Endodermal cell (in vitro differentiated cells): ENCODE measurements at regions not wholly inside any gene's neighbourhood (a gene's known extent, or its start where the extent isn't known, plus 50 kb on each side); places are given as distances from the start of the nearest gene placed in this dataset.

Experiments used
- DNase-seq: peaks from one replicate; pipeline ENCODE4 v3.0.0-alpha.2; 2017
- H3K27ac ChIP-seq: 2 replicates; pipeline ENCODE4 v1.5.1; 2013; ENCODE audit warnings: mild to moderate bottlenecking, low read depth, low read length, moderate library complexity
- H3K27me3 ChIP-seq: 2 replicates; pipeline ENCODE4 v1.6.1; 2013; ENCODE audit warnings: mild to moderate bottlenecking, low read length, moderate library complexity; ENCODE audit not compliant: insufficient read depth, control insufficient read depth, poor library complexity, severe bottlenecking
- H3K36me3 ChIP-seq: 2 replicates; pipeline ENCODE4 v1.7.0; 2013; ENCODE audit warnings: mild to moderate bottlenecking, low read length, moderate library complexity; ENCODE audit not compliant: control insufficient read depth, insufficient read depth
- H3K4me1 ChIP-seq: one replicate; pipeline ENCODE4 v1.7.0; 2013; ENCODE audit warnings: low read length; ENCODE audit not compliant: control insufficient read depth, insufficient read depth
- H3K4me3 ChIP-seq: 2 replicates; pipeline ENCODE4 v1.5.1; 2013; ENCODE audit warnings: mild to moderate bottlenecking, low read length, moderate library complexity
- H3K9ac ChIP-seq: 2 replicates; pipeline ENCODE4 v1.6.1; 2013; ENCODE audit warnings: mild to moderate bottlenecking, low read length, moderate library complexity; ENCODE audit not compliant: poor library complexity, severe bottlenecking; ENCODE audit errors: extremely low read depth
- H3K9me3 ChIP-seq: 2 replicates; pipeline ENCODE4 v1.6.1; 2013; ENCODE audit warnings: mild to moderate bottlenecking, low read length, moderate library complexity; ENCODE audit not compliant: control insufficient read depth
- H3K27ac Mint-ChIP-seq: 2 replicates; pipeline ENCODE4 v1.8.0; 2020; ENCODE audit warnings: mixed read lengths
- H3K27me3 Mint-ChIP-seq: 2 replicates; pipeline ENCODE4 v1.8.0; 2021; ENCODE audit warnings: mild to moderate bottlenecking, mixed read lengths; ENCODE audit not compliant: insufficient read depth
- H3K36me3 Mint-ChIP-seq: 2 replicates; pipeline ENCODE4 v1.8.0; 2020; ENCODE audit warnings: low read depth, mixed read lengths
- H3K4me1 Mint-ChIP-seq: 2 replicates; pipeline ENCODE4 v1.8.0; 2020; ENCODE audit warnings: mixed read lengths
- H3K4me3 Mint-ChIP-seq: 2 replicates; pipeline ENCODE4 v1.8.0; 2020; ENCODE audit warnings: mild to moderate bottlenecking, moderate library complexity, mixed read lengths
- H3K9me3 Mint-ChIP-seq: 2 replicates; pipeline ENCODE4 v1.8.0; 2020; ENCODE audit warnings: mild to moderate bottlenecking, mixed read lengths
- CTCF ChIP-seq: fragments of 200-600 bp; sonication (generic); conservative IDR thresholded peaks from 2 replicates; pipeline ENCODE4 v1.5.0; 2021; ENCODE audit warnings: antibody characterized with exemption, mild to moderate bottlenecking
- whole genome bisulfite sequencing, 2 experiments: methylation state at CpG; one replicate each; pipeline versions ENCODE4 v1.1.5 to v1.1.7; 2013; ENCODE audit warnings: missing lambda C conversion rate in 2 of 2, mixed read lengths in 1 of 2; ENCODE audit not compliant: insufficient coverage in 1 of 2, insufficient read length in 1 of 2; 5-methylcytosine and 5-hydroxymethylcytosine counted together

GRCh38 chr13:109533350-109533749 lies 253.0 kb downstream of the IRS2 start:
- WGBS, 2 experiments = 89 to 93% methylated on average over 8 to 11 of the region's 11 CpGs
- DNase-seq = no peak
- Histone ChIP-seq H3K27ac (no peak overlapping the region), H3K27me3 (no peaks in the 10 kb centered on the region), H3K4me1 (no peaks in the 10 kb centered on the region), H3K9ac (no peak overlapping the region), H3K9me3 (no peaks in the 10 kb centered on the region), H3K36me3 (no peaks in the 10 kb centered on the region), H3K4me3 (no peak overlapping the region)
- Mint-ChIP-seq H3K4me3 (no peak overlapping the region), H3K27ac (no peak overlapping the region), H3K27me3 (no peaks in the 10 kb centered on the region), H3K9me3 (no peaks in the 10 kb centered on the region), H3K4me1 (no peaks in the 10 kb centered on the region), H3K36me3 (no peaks in the 10 kb centered on the region)
- no peak for TF ChIP-seq CTCF

GRCh38 chr13:109529964-109530363 lies 256.4 kb downstream of the IRS2 start:
- no peak for TF ChIP-seq CTCF
- Histone ChIP-seq H3K27me3 (no peaks in the 10 kb centered on the region), H3K9ac (no peak overlapping the region), H3K4me3 (no peak overlapping the region), H3K36me3 (no peaks in the 10 kb centered on the region), H3K9me3 (no peaks in the 10 kb centered on the region), H3K4me1 (no peaks in the 10 kb centered on the region), H3K27ac (no peak overlapping the region)
- 93 to 97% methylated on average over 3 to 5 of the region's 5 CpGs for WGBS, 2 experiments
- Mint-ChIP-seq H3K27me3 (no peaks in the 10 kb centered on the region), H3K4me1 (no peaks in the 10 kb centered on the region), H3K36me3 (no peaks in the 10 kb centered on the region), H3K27ac (no peak overlapping the region), H3K9me3 (no peaks in the 10 kb centered on the region), H3K4me3 (no peak overlapping the region)
- DNase-seq = no peak

- Histone ChIP-seq H3K27me3 (no peaks in the 10 kb centered on the region), H3K36me3 (no peaks in the 10 kb centered on the region), H3K4me3 (no peak overlapping the region), H3K4me1 (no peaks in the 10 kb centered on the region), H3K27ac (no peak overlapping the region), H3K9ac (no peak overlapping the region), H3K9me3 (no peaks in the 10 kb centered on the region)
- Mint-ChIP-seq H3K4me1 (no peaks in the 10 kb centered on the region), H3K27me3 (no peaks in the 10 kb centered on the region), H3K4me3 (no peak overlapping the region), H3K9me3 (no peaks in the 10 kb centered on the region), H3K36me3 (no peaks in the 10 kb centered on the region), H3K27ac (no peak overlapping the region)
- TF ChIP-seq CTCF = no peak
- no peak for DNase-seq
- WGBS, 2 experiments = 96 to 99% methylated on average over 14 to 21 of the region's 21 CpGs
These were observed 264.7 kb downstream of the IRS2 start for GRCh38 chr13:109521719-109522118.
